Limb (tissue), 2 donors: ENCODE measurements at regions not wholly inside any gene's neighbourhood (a gene's known extent, or its start where the extent isn't known, plus 50 kb on each side); places are given as distances from the start of the nearest gene placed in this dataset.
"Not testable (repeated sequence)": the region's sequence is repeated elsewhere in the genome, so short reads cannot be mapped to it uniquely, and the experiment has no call there.

ENCODE experiments used
- DNase-seq, 2 donors: peaks; one replicate each; pipeline ENCODE4 v3.0.0-alpha.2; 2016; ENCODE audit errors: extremely low spot score in 2 of 2

- no peak for DNase-seq
Measured at GRCh38 chrY:12212394-12212793, 488.6 kb upstream of the USP9Y start.

GRCh38 chrY:12215564-12216022 lies 485.4 kb upstream of the USP9Y start:
- DNase-seq: no peak

- DNase-seq: no peak
Measured at GRCh38 chrY:12230921-12231320, 470.1 kb upstream of the USP9Y start.

- DNase-seq: no peak
Measured at GRCh38 chrY:12236399-12236798, 464.6 kb upstream of the USP9Y start.

- not testable (repeated sequence) for DNase-seq
Measured at GRCh38 chrY:12240326-12240725, 460.7 kb upstream of the USP9Y start.

- DNase-seq: no peak
Measured at GRCh38 chrY:12244146-12244545, 456.9 kb upstream of the USP9Y start.

- no peak for DNase-seq
Measured at GRCh38 chrY:12253756-12254155, 447.3 kb upstream of the USP9Y start.

GRCh38 chrY:12271162-12271561 lies 429.9 kb upstream of the USP9Y start:
- DNase-seq: no peak

- DNase-seq: no peak
Measured at GRCh38 chrY:12285608-12286007, 415.4 kb upstream of the USP9Y start.

- DNase-seq: no peak
Measured at GRCh38 chrY:12288919-12289318, 412.1 kb upstream of the USP9Y start.

- no peak for DNase-seq
Measured at GRCh38 chrY:12289415-12289814, 411.6 kb upstream of the USP9Y start.

GRCh38 chrY:12292542-12292941 lies 408.5 kb upstream of the USP9Y start:
- no peak for DNase-seq

GRCh38 chrY:12296460-12296859 lies 404.6 kb upstream of the USP9Y start:
- no peak for DNase-seq

- not testable (repeated sequence) for DNase-seq
Measured at GRCh38 chrY:12299796-12300195, 401.2 kb upstream of the USP9Y start.

GRCh38 chrY:12303464-12303863 lies 397.6 kb upstream of the USP9Y start:
- no peak for DNase-seq

- DNase-seq: no peak
Measured at GRCh38 chrY:12305456-12305855, 395.6 kb upstream of the USP9Y start.

- no peak for DNase-seq
Measured at GRCh38 chrY:12309212-12309611, 391.8 kb upstream of the USP9Y start.

- DNase-seq: no peak
Measured at GRCh38 chrY:12310832-12311231, 390.2 kb upstream of the USP9Y start.

- DNase-seq: no peak
Measured at GRCh38 chrY:12327751-12328150, 373.3 kb upstream of the USP9Y start.

- DNase-seq: not testable (repeated sequence)
Measured at GRCh38 chrY:12331917-12332316, 369.1 kb upstream of the USP9Y start.

- DNase-seq: no peak
Measured at GRCh38 chrY:12343211-12343610, 357.8 kb upstream of the USP9Y start.

- no peak for DNase-seq
Measured at GRCh38 chrY:12348181-12348580, 352.9 kb upstream of the USP9Y start.

GRCh38 chrY:12357204-12357603 lies 343.8 kb upstream of the USP9Y start:
- DNase-seq: no peak

GRCh38 chrY:12357655-12358054 lies 343.4 kb upstream of the USP9Y start:
- DNase-seq: no peak
